Peyer's patch (tissue), 4 donors: ENCODE measurements at regions not wholly inside any gene's neighbourhood (a gene's known extent, or its start where the extent isn't known, plus 50 kb on each side); places are given as distances from the start of the nearest gene placed in this dataset.

Source experiments
- DNase-seq, 3 donors: peaks; one replicate each; pipeline ENCODE4 v3.0.0-alpha.2; 2017 to 2019
- H3K27ac ChIP-seq, 4 donors: fragments of 200-600 bp; sonication (generic); one replicate each; pipeline ENCODE4 v1.5.1; 2016 to 2019
- H3K27me3 ChIP-seq, 2 donors: fragments of 200-600 bp; sonication (generic); one replicate each; pipeline ENCODE4 v1.5.1; 2019
- H3K36me3 ChIP-seq, 3 donors: fragments of 200-600 bp; sonication (generic); one replicate each; pipeline ENCODE4 v1.5.1; 2016 to 2019
- H3K4me1 ChIP-seq, 4 donors: fragments of 200-600 bp; sonication (generic); one replicate each; pipeline ENCODE4 v1.5.1; 2016 to 2019
- H3K4me3 ChIP-seq, 4 donors: fragments of 200-600 bp; sonication (generic); 1 replicate in 3 of 4; 2 replicates in 1 of 4; pipeline ENCODE4 v1.5.1; 2016 to 2019; ENCODE audit warnings: mild to moderate bottlenecking in 1 of 4
- H3K9me3 ChIP-seq, 4 donors: fragments of 200-600 bp; sonication (generic); one replicate each; pipeline ENCODE4 v1.5.1; 2016 to 2019; ENCODE audit warnings: mild to moderate bottlenecking in 1 of 4
- POLR2A ChIP-seq, 2 donors: fragments of 450-650 bp; IDR thresholded peaks; one replicate each; pipeline ENCODE4 v1.5.1; 2017; ENCODE audit warnings: antibody characterized with exemption in 2 of 2, mild to moderate bottlenecking in 2 of 2, moderate library complexity in 2 of 2
- TF ChIP-seq, protein P1 (sequence below), 6 experiments: fragments of 450-650 bp in 4 of 6; fragments of 200-600 bp in 2 of 6; sonication (generic) in 1 of 6; IDR thresholded peaks; one replicate each; pipeline ENCODE4 v1.5.1; 2017 to 2019; ENCODE audit warnings: antibody characterized with exemption in 6 of 6, mild to moderate bottlenecking in 3 of 6, moderate library complexity in 1 of 6

DNA sequence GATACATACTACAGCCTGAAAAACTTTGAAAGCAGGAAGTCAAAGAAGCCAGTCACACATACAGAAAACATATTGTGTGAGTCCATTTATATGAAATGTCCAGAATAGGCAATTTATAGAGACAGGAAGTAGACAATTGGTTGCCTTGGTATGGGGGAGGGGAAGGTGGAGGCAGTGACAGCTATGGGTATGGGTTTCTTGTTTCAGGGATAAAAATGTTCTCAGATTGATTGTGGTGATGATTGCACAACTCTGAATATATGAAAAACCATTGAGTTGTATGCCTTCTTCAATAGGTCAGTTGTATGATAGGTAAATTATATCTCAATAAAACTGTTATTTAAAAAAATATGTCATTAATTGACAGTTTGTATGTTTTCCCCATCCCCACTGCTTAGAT is 137.6 kb downstream of the SNX19 start:
- H3K36me3 ChIP-seq: no peaks in the 10 kb centered on the region
- no peak overlapping the region for H3K4me3 ChIP-seq
- H3K4me1 ChIP-seq: no peaks in the 10 kb centered on the region
- no peak overlapping the region for H3K27ac ChIP-seq
- no peaks in the 10 kb centered on the region for H3K9me3 ChIP-seq
- TF ChIP-seq, protein P1, sequence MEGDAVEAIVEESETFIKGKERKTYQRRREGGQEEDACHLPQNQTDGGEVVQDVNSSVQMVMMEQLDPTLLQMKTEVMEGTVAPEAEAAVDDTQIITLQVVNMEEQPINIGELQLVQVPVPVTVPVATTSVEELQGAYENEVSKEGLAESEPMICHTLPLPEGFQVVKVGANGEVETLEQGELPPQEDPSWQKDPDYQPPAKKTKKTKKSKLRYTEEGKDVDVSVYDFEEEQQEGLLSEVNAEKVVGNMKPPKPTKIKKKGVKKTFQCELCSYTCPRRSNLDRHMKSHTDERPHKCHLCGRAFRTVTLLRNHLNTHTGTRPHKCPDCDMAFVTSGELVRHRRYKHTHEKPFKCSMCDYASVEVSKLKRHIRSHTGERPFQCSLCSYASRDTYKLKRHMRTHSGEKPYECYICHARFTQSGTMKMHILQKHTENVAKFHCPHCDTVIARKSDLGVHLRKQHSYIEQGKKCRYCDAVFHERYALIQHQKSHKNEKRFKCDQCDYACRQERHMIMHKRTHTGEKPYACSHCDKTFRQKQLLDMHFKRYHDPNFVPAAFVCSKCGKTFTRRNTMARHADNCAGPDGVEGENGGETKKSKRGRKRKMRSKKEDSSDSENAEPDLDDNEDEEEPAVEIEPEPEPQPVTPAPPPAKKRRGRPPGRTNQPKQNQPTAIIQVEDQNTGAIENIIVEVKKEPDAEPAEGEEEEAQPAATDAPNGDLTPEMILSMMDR (IDR thresholded peaks at IDR 0.05): no peak
- TF ChIP-seq POLR2A (IDR thresholded peaks at IDR 0.05): no peak
- no peaks in the 10 kb centered on the region for H3K27me3 ChIP-seq
- DNase-seq: no peak

DNA sequence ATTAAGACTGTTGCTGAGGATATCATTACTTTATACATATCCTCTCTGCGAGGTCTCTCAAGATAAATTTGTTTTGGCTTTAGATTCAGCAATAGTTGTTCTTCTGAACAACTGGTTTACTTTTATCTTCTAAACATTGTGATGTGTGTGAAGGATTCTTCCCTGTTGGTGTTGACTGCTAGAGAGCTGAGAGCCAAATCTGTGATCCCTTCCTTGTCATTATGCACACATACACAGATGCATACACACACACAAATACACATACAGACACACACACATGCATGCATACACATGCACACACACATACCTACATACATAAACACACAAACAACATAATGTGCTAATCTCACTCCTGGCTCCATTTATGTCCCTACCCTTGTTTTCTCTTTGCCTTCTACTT is 137.0 kb downstream of the SNX19 start:
- no peaks in the 10 kb centered on the region for H3K27me3 ChIP-seq
- H3K4me1 ChIP-seq: no peaks in the 10 kb centered on the region
- no peak overlapping the region for H3K4me3 ChIP-seq
- TF ChIP-seq, protein P1 (IDR thresholded peaks at IDR 0.05): no peak
- TF ChIP-seq POLR2A (IDR thresholded peaks at IDR 0.05): no peak
- no peaks in the 10 kb centered on the region for H3K36me3 ChIP-seq
- no peaks in the 10 kb centered on the region for H3K9me3 ChIP-seq
- no peak for DNase-seq
- no peak overlapping the region for H3K27ac ChIP-seq

DNA sequence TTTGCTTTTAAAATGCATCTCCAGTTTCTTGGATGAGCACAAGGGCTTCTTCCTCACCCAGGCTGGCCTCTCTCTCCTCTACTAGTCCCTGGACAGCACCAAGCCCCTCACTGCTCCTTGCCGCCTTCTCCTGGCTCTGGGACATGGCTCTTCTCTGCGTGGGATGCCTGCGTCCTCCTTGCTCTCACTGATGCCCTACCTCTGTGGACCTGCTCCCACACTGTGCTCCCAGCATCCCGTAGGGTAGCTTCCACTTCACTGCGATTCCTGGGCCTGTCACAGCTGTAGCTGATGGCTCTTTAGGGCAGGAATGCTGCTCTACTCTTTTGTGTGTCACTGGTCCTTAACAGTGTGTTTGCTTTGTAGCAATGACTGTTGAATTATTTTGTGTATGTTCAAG is 136.3 kb downstream of the SNX19 start:
- H3K4me3 ChIP-seq: no peak overlapping the region
- no peak overlapping the region for H3K27ac ChIP-seq
- H3K36me3 ChIP-seq: no peaks in the 10 kb centered on the region
- no peaks in the 10 kb centered on the region for H3K9me3 ChIP-seq
- no peak for DNase-seq
- H3K27me3 ChIP-seq: no peaks in the 10 kb centered on the region
- TF ChIP-seq, protein P1 (IDR thresholded peaks at IDR 0.05): no peak
- TF ChIP-seq POLR2A (IDR thresholded peaks at IDR 0.05): no peak
- H3K4me1 ChIP-seq: no peaks in the 10 kb centered on the region

DNA sequence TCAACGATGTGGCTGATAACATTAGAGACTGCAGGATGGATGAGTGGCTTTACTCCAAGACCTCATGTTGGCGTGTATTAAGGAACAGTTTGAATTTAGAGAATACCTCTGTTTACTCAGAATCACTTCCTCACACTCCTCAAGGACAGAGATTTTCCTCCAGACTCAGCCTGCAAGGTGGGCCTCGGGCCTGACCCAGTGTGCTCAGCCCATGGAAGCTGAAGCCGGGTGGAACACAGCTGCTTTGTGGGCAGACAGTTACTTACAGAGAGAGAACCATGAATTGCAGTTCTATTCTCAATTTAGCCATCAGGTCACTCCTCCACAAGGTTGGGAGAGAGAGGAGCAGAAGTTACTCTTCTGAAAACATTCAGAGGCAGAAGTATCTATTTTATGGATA is 135.8 kb downstream of the SNX19 start:
- Histone ChIP-seq H3K27ac (no peak overlapping the region), H3K36me3 (no peaks in the 10 kb centered on the region), H3K27me3 (no peaks in the 10 kb centered on the region), H3K4me1 (no peaks in the 10 kb centered on the region), H3K9me3 (no peaks in the 10 kb centered on the region), H3K4me3 (no peak overlapping the region)
- DNase-seq: no peak
- TF ChIP-seq, protein P1 (IDR thresholded peaks at IDR 0.05): no peak
- TF ChIP-seq POLR2A (IDR thresholded peaks at IDR 0.05): no peak

DNA sequence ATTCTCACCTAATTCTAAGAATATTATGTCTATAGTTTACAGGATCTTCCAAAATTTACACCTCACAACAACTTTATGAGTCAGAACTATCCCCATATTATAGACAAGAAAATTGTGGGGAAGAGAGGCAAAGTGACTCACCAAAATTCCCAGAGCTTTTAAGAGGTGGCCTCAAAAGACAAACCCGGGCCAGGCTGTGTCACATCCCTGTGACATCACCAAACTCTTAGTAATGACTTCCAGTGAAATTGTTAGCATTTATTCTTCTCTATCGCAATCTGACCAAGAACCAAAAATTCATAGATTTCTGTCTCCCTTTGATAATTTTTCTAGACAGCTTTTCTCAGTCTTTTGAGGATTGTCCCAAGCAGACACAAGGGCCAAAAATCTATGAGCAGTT is 134.3 kb downstream of the SNX19 start:
- H3K36me3 ChIP-seq: no peaks in the 10 kb centered on the region
- H3K9me3 ChIP-seq: no peaks in the 10 kb centered on the region
- no peak for DNase-seq
- H3K4me1 ChIP-seq: no peaks in the 10 kb centered on the region
- no peak overlapping the region for H3K4me3 ChIP-seq
- no peak for TF ChIP-seq POLR2A (IDR thresholded peaks at IDR 0.05)
- TF ChIP-seq, protein P1 (IDR thresholded peaks at IDR 0.05): no peak
- H3K27me3 ChIP-seq: no peaks in the 10 kb centered on the region
- H3K27ac ChIP-seq: no peak overlapping the region
